ENCODE measurements at regions not wholly inside any gene's neighbourhood (a gene's known extent, or its start where the extent isn't known, plus 50 kb on each side); places are given as distances from the start of the nearest gene placed in this dataset.
A peak's percentile ranks its signal among the peaks of the same experiment; 100 is the strongest.
"Not testable (repeated sequence)": the region's sequence is repeated elsewhere in the genome, so short reads cannot be mapped to it uniquely, and the experiment has no call there.

GRCh38 chr5:3326841-3327232 is 268.8 kb upstream of the IRX1 start:
- intact Hi-C loops (cut with DNase I) = no loop called here
- Histone ChIP-seq H3K4me3 (no peak overlapping the region), H3K4me1 (no peaks in the 10 kb centered on the region), H3K36me3 (ENCODE audit: insufficient read depth in 1 of 2, low read depth in 1 of 2) (no peaks in the 10 kb centered on the region), H3K9me3 (no peaks in the 10 kb centered on the region), H3K27me3 (ENCODE audit: insufficient read depth in 3 of 3, low read length in 2 of 3) (no peaks in the 10 kb centered on the region), H3K27ac (no peak overlapping the region)
- WGBS, 3 donors = 89 to 90% (median 90%) methylated on average over 9 of the region's 9 CpGs
- no peak for ATAC-seq
- no peak for TF ChIP-seq CTCF (IDR thresholded peaks at IDR 0.05)
- DNase-seq = no peak

- TF ChIP-seq CTCF (IDR thresholded peaks at IDR 0.05) = no peak
- no peak for ATAC-seq
- WGBS, 3 donors = 34 to 41% (median 40%) methylated on average over 36 of the region's 36 CpGs
Measured at GRCh38 chr5:3325972-3326840, 269.4 kb upstream of the IRX1 start.

GRCh38 chr5:3325201-3325971 is 270.2 kb upstream of the IRX1 start:
- H3K27me3 ChIP-seq (ENCODE audit: insufficient read depth in 3 of 3, low read length in 2 of 3) = peaks cover 0 to 2% (median 0%) of the 10 kb centered on the region in 3 donors
- no peak for TF ChIP-seq CTCF (IDR thresholded peaks at IDR 0.05)
- DNase-seq (no peak), ATAC-seq (peak in 3 of 4 donors; percentile 54 to 68 (median 55))
- H3K27ac ChIP-seq = no peak overlapping the region
- no peaks in the 10 kb centered on the region for H3K4me1 ChIP-seq
- H3K9me3 ChIP-seq = no peaks in the 10 kb centered on the region
- H3K4me3 ChIP-seq = no peak overlapping the region
- H3K36me3 ChIP-seq (ENCODE audit: insufficient read depth in 1 of 2, low read depth in 1 of 2) = no peaks in the 10 kb centered on the region
- intact Hi-C loops (cut with DNase I) = no loop called here
- WGBS, 3 donors = 43 to 54% (median 48%) methylated on average over 28 of the region's 28 CpGs

More at GRCh38 chr5:3325972-3326840, 269.4 kb upstream of the IRX1 start:
- H3K4me1 ChIP-seq = no peaks in the 10 kb centered on the region
- no peaks in the 10 kb centered on the region for H3K27me3 ChIP-seq (ENCODE audit: insufficient read depth in 3 of 3, low read length in 2 of 3)
- H3K27ac ChIP-seq = no peak overlapping the region
- DNase-seq = no peak
- no peaks in the 10 kb centered on the region for H3K36me3 ChIP-seq (ENCODE audit: insufficient read depth in 1 of 2, low read depth in 1 of 2)
- H3K9me3 ChIP-seq = no peaks in the 10 kb centered on the region
- H3K4me3 ChIP-seq = no peak overlapping the region
- intact Hi-C loops (cut with DNase I) = no loop called here

- DNase-seq (no peak), ATAC-seq (peak in 1 of 4 donors; percentile 15)
- Histone ChIP-seq H3K4me1 (no peaks in the 10 kb centered on the region), H3K27ac (no peak overlapping the region), H3K4me3 (no peak overlapping the region), H3K36me3 (ENCODE audit: insufficient read depth in 1 of 2, low read depth in 1 of 2) (no peaks in the 10 kb centered on the region), H3K9me3 (no peaks in the 10 kb centered on the region), H3K27me3 (ENCODE audit: insufficient read depth in 3 of 3, low read length in 2 of 3) (peaks cover 0 to 6% (median 0%) of the 10 kb centered on the region in 3 donors)
- intact Hi-C loops (cut with DNase I) = no loop called here
- WGBS, 3 donors = 76 to 81% (median 76%) methylated on average over 34 to 36 of the region's 36 CpGs
- no peak for TF ChIP-seq CTCF (IDR thresholded peaks at IDR 0.05)
Measured at GRCh38 chr5:3324421-3325101, 271.1 kb upstream of the IRX1 start.

- 92 to 96% (median 92%) methylated on average over 6 of the region's 6 CpGs for WGBS, 3 donors
- DNase-seq; H3K36me3 ChIP-seq (ENCODE audit: insufficient read depth in 1 of 2, low read depth in 1 of 2); intact Hi-C loops (cut with DNase I); H3K4me1 ChIP-seq; H3K4me3 ChIP-seq; H3K27me3 ChIP-seq (ENCODE audit: insufficient read depth in 3 of 3, low read length in 2 of 3); H3K27ac ChIP-seq; H3K9me3 ChIP-seq; ATAC-seq: not testable (repeated sequence)
Measured at GRCh38 chr5:3323966-3324365, 271.7 kb upstream of the IRX1 start.

Data from psoas muscle (tissue), 7 donors.